Epidermal melanocyte (primary cell): ENCODE measurements at regions not wholly inside any gene's neighbourhood (a gene's known extent, or its start where the extent isn't known, plus 50 kb on each side); places are given as distances from the start of the nearest gene placed in this dataset.

Experiments used
- DNase-seq: peaks from one replicate; pipeline ENCODE4 v3.0.0; 2011; ENCODE audit warnings: low spot score; ENCODE audit not compliant: insufficient read length

DNA sequence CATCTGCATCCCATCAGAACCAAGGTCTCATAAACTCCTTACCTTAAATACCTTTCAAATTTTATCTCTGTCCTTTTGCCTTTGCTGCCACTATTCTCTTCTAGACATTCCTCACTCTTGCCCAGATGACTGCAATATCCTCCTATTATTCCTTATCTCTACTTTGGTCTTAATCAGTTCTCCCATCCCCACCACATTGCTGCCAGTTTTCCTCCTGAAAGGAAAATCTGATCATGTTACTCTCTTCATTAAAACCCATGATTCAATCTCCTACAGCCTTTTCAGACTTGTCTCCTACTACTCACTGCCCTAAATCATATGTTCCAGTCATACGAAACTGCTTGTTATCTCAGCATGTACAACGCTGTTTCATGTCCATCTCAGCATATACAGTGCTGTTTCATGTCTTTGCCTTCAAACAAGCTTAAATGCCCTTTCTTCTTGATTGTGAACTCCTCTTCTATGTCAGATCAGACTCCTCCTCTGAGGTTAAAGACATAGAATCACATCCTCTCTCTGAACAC lies 152.6 kb upstream of the FST start:
- DNase-seq, result no peak

DNA sequence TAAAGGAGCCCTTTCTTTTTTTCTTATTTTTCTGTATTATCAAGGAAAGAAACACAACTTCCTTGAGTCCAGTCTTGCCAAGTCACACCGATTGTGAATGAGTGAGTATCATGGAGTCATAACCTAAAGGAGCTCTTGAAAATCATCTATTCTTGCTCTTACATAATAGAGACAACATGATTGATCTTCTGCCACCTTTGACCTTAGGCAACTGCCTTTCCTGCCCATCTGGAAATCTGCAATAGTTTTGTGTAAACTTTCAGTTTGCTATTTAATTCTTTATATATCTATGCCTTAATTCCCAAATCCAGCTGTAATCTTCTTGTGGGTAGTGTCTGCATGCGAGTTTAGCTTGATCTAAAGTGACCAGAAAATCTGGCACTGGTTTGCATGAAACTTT lies 149.9 kb upstream of the FST start:
- no peak for DNase-seq

DNA sequence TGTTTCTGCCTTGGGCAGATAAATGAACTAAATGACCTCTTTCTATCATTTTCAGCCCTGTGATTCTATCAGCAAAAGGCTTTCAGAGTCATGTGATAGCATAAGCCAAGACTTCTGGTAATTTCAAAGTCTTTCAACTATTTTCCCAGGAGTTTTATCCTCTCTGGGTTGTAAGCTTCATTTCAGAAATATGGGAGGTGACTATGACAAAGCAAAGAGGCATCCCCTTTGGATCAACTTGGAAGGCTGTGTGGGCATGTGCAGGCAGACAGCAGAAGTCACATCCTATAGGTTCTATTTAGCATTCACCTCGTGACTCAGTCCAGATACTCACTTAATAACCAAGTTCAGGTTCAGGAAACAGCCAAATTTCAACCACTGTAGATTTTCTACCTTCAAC lies 149.0 kb upstream of the FST start:
- no peak for DNase-seq

DNA sequence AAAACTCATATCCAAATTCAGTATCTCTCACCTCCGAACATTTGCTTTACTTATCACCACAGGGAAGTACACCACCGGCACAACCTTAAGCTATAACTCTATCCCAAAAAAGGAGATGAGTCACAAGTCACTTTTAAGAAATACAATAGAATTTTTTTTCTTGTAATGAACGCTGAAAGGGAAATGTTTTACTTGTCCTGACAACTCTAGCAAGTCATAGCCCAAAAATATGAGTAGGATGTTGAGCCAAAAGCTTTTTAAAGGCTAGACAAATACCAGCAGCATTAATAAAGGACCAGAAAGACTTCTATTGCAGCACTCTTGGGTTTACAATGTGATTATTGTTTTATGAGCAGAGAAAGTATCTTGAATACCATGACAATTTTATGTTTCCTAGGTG lies 147.3 kb upstream of the FST start:
- no peak for DNase-seq

DNA sequence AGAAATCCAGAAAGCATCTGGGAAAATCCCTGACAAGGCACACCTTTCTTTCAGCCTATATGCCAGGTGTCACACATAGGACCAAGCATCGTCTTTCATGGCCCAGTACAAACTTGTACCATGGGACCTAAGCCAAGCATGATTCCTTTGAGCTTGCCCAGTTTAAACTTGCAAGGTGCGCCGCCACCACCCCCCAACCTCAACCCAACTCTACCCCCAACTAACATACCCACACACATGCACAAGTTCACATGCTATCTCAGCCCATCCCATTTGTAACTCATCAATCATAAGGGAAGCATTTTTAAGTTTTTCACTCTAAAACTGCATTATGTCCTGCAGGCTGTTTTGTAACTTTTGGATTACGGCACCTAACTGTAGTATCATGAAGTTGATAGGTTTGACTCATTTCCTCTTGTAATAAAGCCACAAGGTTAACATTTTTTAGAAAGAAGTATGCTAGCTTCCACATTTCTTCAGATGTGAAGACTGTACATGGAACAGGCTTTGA lies 145.9 kb upstream of the FST start:
- no peak for DNase-seq

DNA sequence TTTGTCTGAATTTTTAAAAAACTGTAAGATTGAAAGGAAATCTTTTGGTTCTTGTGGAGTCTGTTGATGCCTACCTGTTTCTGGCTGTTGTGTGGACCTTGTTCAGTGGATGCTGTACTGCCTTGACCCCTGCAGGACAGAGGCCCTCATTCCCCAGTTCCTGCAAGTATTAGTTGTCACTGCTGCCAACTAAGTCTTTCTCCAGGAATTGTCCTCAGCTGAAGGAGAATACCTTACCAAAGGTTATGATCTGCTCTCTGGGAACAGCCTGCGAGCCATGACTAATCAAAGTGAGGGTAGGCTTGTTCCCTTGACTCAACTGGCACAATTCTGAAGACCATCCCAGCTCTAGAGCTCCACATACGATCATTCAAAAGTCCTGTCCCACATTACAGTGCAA lies 145.3 kb upstream of the FST start:
- no peak for DNase-seq

DNA sequence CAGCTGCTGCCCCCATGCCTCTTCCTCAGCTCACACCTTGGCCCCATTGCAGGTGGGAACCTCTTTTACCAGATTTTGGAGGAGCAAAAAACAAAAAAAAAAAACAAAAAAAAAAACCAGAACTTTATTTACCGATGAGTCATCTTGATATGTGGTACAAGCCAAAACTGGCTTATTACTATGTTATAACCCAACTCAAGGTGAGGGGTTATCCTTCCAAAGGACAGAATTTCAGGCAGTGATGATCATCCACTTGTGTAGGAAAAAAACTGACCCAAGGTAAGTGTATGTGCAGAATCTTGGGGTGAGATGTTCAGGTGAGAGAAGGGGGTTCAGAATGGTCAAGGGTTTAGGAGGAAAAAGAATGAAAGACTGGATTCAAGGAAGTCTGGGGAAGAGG lies 142.6 kb upstream of the FST start:
- DNase-seq, result no peak

DNA sequence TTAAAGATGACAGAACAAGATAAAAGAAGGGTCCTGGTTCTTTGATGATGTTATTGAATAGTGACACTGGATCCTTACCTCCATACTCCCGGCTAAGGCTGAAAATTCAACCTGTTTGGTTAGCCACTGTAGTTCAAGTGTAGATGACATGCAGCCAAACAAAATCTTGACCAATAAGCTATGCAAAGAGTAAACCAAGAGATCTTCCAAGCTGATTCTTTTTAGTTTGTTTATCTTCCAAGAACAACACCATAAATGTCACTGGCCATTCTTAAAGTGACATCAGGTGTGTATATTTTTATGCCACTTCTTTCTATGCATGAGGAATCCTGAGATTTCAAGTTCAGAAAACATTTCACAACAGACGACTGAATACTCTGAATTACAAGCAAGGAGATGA lies 141.5 kb upstream of the FST start:
- DNase-seq, result no peak

DNA sequence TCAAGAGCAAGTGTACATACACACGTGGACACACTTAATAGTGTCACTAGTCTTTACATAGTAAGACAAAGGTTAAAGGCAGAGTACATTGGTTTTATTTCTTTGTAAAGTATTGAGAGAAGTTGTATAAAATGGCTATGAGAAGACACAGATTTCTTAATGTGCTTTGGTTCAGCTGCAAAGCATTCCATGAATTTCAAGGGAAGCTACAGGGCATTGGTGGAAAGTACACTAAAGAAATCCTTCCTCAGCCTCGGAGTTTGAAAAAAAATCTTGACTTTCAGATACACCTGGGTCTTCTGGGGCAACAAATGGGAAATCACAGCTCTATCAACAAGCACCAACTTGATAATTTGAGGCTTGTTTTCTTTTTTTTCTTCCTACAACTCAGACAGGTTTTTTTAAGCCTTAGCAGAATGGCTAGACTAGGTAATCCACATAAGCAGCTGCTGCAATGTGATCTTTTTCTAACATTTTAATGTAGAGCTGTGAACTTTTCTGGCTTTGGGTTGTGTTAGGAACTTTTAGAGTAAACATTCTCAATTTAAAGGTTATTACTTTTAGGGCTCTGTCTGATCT lies 140.4 kb upstream of the FST start:
- DNase-seq, result no peak

DNA sequence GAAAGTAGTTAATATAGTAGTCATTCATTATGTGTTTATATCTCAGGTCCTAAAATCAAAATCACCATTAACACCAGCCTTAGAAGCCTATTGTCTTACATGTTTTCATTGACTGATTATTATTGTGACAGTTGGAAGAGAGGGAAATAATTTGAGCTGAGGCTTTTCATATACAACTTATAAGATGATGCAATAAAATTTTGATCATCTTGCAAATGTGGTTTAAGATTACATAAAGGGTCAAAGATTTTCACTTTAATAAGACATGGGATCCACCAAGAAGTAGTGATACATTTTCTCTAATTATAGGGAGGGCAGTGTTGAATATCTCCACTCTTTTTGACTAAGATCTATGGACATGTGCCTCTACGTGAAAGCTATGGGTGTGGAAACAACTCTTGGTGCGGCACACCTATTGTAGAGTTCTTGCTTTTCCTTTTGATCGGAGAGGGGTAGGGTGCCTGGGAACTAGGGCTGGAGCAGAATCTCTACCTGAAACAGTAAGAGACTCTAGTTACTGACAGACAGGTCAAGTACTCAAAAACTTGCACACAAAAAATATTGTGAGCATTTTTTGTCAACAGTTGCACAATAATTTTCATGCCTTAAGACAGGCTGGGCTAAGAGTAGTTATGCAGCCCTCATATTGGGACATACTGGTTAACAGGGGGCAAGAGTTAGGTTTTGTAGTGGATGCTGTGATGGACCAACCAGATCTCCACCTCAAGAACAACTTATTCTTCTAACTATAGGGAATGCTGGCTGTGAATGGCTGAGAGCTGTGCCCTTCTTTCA lies 139.3 kb upstream of the FST start:
- DNase-seq, result no peak

DNA sequence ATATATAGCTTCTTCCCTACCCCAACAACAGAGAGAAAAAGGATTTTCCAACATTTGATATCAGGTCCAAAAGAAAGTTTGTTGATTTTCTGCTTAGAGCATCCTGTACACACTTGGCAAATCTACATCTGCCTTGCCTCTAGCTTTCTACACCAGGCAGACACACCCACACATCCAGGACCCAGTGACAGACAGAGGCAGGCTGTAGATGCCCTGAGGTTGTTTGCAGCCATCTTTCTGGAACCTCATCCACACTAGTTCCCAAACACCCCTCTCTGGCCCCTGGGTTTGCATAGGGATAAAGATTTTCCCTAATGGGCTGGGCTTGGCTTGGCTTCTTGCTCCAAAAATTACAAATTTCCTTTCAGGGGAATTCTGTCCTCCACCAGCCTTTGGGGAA lies 138.2 kb upstream of the FST start:
- DNase-seq, result no peak

DNA sequence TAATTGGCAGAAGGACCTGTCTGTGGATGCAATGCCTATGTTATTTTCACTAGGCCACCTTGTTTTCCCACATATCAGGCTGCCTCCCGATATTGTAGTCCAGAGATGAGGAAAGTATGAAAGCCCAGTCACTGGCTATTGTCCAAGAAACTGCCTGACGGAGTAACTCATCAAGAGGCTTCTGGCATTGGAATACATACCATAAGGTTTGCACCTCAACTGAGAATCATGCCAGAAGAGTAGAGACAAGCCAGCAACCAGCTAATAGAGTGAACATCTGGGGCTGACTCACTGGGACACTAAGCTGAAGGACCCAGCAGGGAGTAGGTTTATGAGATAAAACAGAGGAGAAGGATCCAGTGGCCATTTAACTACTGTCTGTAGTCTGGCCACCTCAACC lies 137.2 kb upstream of the FST start:
- no peak for DNase-seq

DNA sequence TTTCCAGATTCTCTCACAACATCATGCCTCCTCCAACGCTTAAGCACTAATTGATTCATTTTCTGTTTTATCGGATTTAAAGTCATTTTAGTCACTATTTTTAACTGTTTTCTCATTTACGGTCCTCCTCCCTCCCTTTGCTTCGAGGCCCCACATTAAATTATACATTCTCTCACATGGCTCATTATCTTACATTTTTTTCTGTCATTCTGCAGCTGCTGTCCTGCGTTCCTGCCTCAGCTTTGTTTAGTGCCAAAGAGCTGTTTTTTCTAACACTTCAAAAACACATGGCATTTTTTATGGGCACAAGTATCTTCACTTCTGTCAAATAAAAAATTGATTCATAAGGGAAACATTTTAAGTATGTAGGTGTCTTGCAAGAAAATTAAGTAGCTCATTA lies 130.1 kb upstream of the FST start:
- DNase-seq, result no peak

DNA sequence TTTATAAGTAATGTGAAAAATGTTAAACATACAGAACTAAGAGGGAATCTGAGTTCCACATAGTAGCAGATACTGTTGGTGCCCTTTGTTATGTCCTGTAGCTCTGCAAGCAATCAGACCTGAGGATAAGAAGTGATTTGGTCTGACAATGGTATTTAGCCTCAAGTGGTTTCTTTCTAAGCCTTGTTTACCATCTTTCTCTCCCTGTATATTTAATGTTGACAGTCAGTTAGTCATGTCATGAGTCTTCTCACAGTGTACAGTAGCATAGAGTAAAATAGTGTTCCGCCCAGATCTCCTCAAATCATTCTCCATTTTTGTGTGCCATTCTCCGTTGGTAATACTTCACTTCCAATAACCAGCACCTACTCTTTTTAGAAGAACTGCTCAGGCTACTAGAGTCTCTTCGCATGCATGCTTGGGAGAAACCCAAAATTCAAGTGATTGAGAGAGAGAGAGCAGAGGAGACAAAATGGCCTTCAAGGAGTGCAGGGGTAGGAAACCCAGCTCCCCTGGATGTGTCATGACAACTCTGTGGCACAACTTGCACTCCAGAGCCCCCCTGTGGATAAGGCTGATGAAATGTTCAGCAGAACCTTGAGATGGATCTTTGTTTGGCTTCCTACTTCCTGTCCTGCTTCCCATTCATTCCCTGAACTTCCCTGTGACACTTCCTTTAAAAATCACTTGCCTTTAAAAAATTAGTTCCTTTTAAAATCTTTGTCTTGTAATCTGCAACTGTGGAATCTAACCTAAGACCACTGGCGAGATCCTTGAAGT lies 129.2 kb upstream of the FST start:
- no peak for DNase-seq

DNA sequence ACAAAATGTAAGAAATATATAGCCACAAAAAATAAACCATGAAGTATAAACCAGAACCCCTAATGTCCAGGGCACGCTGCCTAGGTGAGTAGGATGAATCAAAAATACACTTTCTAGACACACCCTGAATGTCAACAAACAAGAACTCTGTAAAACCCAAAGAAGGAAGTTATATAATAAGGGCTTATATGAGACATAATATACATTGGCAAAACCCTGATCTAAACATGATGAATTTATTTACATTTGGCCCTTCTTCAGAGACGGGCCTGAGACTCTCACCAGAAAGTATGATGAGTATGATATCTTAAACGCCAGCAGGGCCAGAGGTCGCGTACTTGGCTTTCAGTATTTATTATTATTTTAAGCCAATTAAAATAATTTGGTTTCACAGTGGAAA lies 125.1 kb upstream of the FST start:
- DNase-seq, result no peak

DNA sequence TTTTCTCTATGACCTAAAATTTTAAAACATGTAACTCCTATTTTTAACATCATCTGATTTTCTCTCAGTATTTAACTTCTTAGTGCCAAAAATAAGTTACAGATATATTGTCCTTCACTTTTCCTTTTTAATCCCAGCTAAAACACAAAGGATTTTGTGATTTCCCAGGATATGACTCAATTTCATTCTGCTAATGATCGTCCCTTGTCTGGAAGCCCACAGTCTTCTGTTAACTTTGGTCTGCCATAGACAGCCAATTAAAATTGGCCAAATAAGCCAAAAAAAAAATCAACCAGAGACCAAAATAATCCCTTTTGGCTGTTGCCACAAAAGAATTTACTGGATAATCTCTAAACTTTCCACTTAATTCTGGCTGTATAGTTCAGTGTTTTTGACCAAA lies 124.5 kb upstream of the FST start:
- no peak for DNase-seq

DNA sequence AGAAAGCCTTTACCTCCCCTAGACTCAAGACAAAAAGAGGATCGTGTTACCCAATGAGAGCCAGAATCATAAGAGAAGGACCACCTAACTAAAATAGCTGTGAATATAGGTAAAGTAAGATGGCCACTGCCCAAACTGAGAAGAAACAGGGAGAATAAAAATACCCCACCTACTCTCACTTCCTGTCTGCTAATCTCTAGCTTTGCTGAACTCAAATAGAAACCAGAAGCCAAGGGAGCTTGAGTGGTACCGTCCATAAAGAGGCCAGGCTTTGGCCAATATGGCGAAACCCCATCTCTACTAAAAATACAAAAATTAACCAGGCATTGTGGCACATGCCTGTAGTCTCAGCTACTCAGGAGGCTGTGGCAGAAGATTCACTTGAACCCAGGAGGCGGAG lies 123.0 kb upstream of the FST start:
- no peak for DNase-seq

DNA sequence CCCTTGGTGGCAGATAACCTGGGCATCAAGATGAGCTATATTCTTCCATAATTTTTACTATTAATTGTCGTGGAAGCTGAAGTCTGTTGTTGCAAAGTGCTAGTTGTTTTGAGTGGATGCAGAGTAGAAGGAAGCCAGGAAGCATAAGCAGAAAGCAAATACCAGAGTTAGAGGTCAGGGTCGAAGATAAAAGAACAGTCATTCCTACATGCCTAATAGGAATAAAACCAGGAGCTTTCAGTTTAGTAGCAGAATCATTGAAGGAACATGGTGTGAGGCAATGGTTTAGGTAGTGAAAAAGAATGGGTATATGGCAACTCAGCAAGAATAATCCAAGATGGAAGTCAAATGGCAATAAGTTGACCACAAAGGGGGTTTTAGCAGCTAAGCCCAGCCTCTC lies 121.6 kb upstream of the FST start:
- no peak for DNase-seq

DNA sequence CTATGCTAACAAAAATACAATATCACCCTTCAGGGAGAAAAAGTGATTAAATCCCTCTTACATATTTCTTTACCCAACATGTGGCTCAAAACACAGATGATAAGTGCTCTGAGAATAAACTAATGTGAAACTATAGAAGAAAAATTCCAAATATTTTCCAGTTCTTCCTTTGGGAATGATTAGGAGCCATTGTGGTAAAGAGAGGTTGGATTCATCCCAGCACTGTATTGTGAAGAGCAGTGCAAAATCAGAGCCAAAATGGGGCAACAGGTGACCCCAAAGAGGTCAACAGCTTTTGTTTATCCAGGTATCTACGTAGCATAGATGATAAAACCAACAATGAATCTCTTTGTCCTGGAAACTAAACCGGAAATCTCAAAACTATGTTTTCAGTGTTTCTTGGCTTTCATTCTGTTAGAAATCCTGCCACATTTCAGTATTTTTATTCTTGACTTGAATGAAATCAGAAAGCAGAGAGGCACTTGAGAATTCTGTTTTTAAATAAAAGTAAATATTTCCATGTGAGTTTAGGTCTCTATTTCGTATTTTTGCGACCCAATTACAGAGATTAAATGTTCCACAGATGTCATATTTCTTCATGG lies 120.4 kb upstream of the FST start:
- no peak for DNase-seq

DNA sequence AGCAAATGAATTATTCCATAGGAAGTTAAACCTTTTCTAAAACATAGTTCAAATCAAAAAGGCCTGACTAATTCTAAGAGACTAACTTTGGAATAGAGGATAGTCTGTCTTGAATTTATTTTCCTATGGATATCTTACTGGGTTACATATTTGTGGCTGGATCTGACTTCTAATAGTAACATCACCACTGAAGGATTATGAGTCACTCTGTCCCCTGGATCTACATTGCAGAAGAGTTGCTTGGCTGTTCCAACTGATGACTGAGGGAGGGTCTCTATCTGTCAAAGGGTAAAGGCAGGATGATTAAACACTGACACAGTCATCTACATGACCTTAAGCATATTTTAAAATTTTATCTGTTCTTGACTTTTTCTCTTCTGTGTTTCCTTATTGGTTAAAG lies 119.6 kb upstream of the FST start:
- peak; percentile 44 for DNase-seq

DNA sequence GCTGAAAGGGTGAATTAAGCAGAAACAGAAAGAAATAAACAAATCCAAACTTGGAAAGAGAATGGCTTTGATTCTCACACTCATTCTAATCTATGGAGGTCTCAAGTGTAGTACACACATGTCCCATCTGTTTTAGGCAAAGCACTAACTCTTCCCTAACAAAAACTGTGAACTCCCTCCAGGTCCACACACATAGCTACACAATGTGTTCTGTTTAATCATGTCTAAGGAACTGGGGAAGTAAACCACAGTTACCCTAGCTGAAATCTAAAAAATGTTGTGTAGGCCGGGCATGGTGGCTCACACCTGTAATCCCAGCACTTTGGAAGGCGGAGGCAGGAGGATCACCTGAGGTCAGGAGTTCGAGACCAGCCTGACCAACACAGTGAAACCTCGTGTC lies 118.7 kb upstream of the FST start:
- no peak for DNase-seq

DNA sequence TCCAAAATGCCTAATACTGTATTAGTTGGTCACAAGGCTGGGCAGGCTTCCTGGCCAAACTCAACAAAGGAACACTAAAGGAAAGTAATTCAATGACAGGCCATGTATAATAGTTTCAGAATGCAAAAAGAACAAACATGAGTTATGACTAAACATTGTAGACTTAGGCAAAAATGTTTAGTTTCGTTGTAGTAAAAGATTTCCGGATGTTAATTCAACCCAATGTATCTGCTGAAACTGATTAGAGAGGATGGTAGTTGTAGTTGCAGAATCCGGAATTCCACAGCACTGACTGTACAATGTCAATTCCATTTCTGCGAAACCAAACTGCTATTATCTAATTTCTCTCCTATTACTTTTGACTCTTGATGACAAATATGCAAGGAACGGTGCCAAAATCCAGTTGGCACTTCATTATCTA lies 117.9 kb upstream of the FST start:
- DNase-seq, result peak; percentile 36
